ENCODE measurements at regions not wholly inside any gene's neighbourhood (a gene's known extent, or its start where the extent isn't known, plus 50 kb on each side); places are given as distances from the start of the nearest gene placed in this dataset.
"Not testable (repeated sequence)": the region's sequence is repeated elsewhere in the genome, so short reads cannot be mapped to it uniquely, and the experiment has no call there.

- DNase-seq, result not testable (repeated sequence)
Observed at GRCh38 chr2:95654897-95655296, 63.1 kb downstream of the TRIM43 start.

GRCh38 chr2:95656553-95656952 lies 64.8 kb downstream of the TRIM43 start:
- not testable (repeated sequence) for DNase-seq

GRCh38 chr2:95657937-95658336 lies 66.1 kb downstream of the TRIM43 start:
- DNase-seq, result not testable (repeated sequence)

GRCh38 chr2:95660766-95661562 lies 69.2 kb downstream of the TRIM43 start:
- DNase-seq, result not testable (repeated sequence)

GRCh38 chr2:95663471-95664441 lies 72.0 kb downstream of the TRIM43 start:
- DNase-seq, result not testable (repeated sequence)

GRCh38 chr2:95666636-95667035 lies 74.8 kb downstream of the TRIM43 start:
- DNase-seq, result not testable (repeated sequence)

GRCh38 chr2:95667480-95667879 lies 75.7 kb downstream of the TRIM43 start:
- no peak for DNase-seq

GRCh38 chr2:95668934-95669333 lies 77.1 kb downstream of the TRIM43 start:
- DNase-seq, result not testable (repeated sequence)

- DNase-seq, result no peak
Observed at GRCh38 chr2:95669441-95669991, 77.7 kb downstream of the TRIM43 start.

GRCh38 chr2:95670167-95670566 lies 78.4 kb downstream of the TRIM43 start:
- DNase-seq, result no peak

GRCh38 chr2:95670686-95671085 lies 78.9 kb downstream of the TRIM43 start:
- DNase-seq, result no peak

GRCh38 chr2:95671171-95671570 lies 79.4 kb downstream of the TRIM43 start:
- DNase-seq, result not testable (repeated sequence)

- DNase-seq, result not testable (repeated sequence)
Observed at GRCh38 chr2:95671992-95672391, 80.2 kb downstream of the TRIM43 start.

GRCh38 chr2:95672500-95672899 lies 80.7 kb downstream of the TRIM43 start:
- DNase-seq, result not testable (repeated sequence)

GRCh38 chr2:95674186-95674585 lies 82.4 kb downstream of the TRIM43 start:
- DNase-seq, result no peak

GRCh38 chr2:95676573-95676972 lies 84.8 kb downstream of the TRIM43 start:
- not testable (repeated sequence) for DNase-seq

GRCh38 chr2:95677346-95677745 lies 85.5 kb downstream of the TRIM43 start:
- DNase-seq, result no peak

GRCh38 chr2:95677833-95678232 lies 86.0 kb downstream of the TRIM43 start:
- DNase-seq, result not testable (repeated sequence)

- not testable (repeated sequence) for DNase-seq
Observed at GRCh38 chr2:95681158-95681557, 89.4 kb downstream of the TRIM43 start.

GRCh38 chr2:95681589-95682081 lies 89.8 kb downstream of the TRIM43 start:
- not testable (repeated sequence) for DNase-seq

GRCh38 chr2:95682889-95683517 lies 91.2 kb downstream of the TRIM43 start:
- DNase-seq, result not testable (repeated sequence)

- no peak for DNase-seq
Observed at GRCh38 chr2:95685513-95685912, 93.7 kb downstream of the TRIM43 start.
